ENCODE measurements at regions not wholly inside any gene's neighbourhood (a gene's known extent, or its start where the extent isn't known, plus 50 kb on each side); places are given as distances from the start of the nearest gene placed in this dataset.

DNA sequence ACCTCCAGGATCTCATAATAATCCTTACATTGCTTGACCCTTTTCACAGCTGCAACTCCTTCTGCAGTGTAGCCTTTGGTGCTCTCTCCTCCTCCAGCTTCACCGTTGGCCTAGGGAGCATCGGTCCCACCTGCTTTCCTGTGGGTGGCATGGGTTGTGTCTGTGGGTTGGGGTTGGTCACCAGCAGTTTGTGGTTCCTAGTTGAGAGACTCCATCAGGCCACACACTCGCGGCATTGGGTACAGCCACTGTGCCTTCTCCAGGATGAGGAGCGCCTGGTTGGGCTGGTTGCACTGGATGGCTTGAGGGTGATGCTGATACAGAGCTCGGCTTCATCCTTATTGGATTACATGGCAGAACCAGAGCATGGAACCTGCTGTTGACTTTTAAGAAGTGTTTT, 69.4 kb upstream of the SPRED2 start:
- TF ChIP-seq, protein P1, sequence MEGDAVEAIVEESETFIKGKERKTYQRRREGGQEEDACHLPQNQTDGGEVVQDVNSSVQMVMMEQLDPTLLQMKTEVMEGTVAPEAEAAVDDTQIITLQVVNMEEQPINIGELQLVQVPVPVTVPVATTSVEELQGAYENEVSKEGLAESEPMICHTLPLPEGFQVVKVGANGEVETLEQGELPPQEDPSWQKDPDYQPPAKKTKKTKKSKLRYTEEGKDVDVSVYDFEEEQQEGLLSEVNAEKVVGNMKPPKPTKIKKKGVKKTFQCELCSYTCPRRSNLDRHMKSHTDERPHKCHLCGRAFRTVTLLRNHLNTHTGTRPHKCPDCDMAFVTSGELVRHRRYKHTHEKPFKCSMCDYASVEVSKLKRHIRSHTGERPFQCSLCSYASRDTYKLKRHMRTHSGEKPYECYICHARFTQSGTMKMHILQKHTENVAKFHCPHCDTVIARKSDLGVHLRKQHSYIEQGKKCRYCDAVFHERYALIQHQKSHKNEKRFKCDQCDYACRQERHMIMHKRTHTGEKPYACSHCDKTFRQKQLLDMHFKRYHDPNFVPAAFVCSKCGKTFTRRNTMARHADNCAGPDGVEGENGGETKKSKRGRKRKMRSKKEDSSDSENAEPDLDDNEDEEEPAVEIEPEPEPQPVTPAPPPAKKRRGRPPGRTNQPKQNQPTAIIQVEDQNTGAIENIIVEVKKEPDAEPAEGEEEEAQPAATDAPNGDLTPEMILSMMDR (IDR thresholded peaks at IDR 0.05), result no peak
- TF ChIP-seq EZH2 (IDR thresholded peaks at IDR 0.05; ENCODE audit: borderline replicate concordance, insufficient read depth, low read depth, low read length, poor library complexity, severe bottlenecking), result no peak

Measured in B cell (primary cell).